ENCODE measurements at regions not wholly inside any gene's neighbourhood (a gene's known extent, or its start where the extent isn't known, plus 50 kb on each side); places are given as distances from the start of the nearest gene placed in this dataset.

- peak overlapping the region; percentile 66; the same call in 1 of the 2 replicates for H2AFZ ChIP-seq
- no peak overlapping the region for H3K4me3 ChIP-seq
- H3K9me2 ChIP-seq (ENCODE audit: insufficient read depth) = no peaks in the 10 kb centered on the region
- Mint-ChIP-seq H3K36me3 (ENCODE audit: low read depth) (no peaks in the 10 kb centered on the region; the same call in 2 of the 3 replicates), H3K4me3 (no peak overlapping the region), H3K27ac (no peak overlapping the region), H3K27me3 (ENCODE audit: insufficient read depth, low read depth, poor library complexity) (peaks cover 5% of the 10 kb centered on the region), H3K9me3 (no peaks in the 10 kb centered on the region; the same call in 2 of the 3 replicates), H3K4me1 (peaks cover 13% of the 10 kb centered on the region)
- DNase-seq (ENCODE audit: low spot score) = no peak
- no peak overlapping the region for H3K4me2 ChIP-seq
- no peaks in the 10 kb centered on the region for H3K36me3 ChIP-seq (ENCODE audit: insufficient read depth)
- H3K4me1 ChIP-seq (ENCODE audit: insufficient read depth) = peaks cover 3% of the 10 kb centered on the region; the same call in 1 of the 2 replicates
- ATAC-seq = no peak
- no peaks in the 10 kb centered on the region for H3F3A ChIP-seq (replicated peaks; ENCODE audit: low read depth)
- H3K79me2 ChIP-seq (replicated peaks; ENCODE audit: insufficient read depth) = no peaks in the 10 kb centered on the region
- H3K27me3 ChIP-seq (ENCODE audit: insufficient read depth) = no peaks in the 10 kb centered on the region
- no peaks in the 10 kb centered on the region for H4K20me1 ChIP-seq (replicated peaks; ENCODE audit: insufficient read depth)
- no peak overlapping the region for H3K27ac ChIP-seq (ENCODE audit: low read depth)
- TF ChIP-seq EZH2 (IDR thresholded peaks at IDR 0.05; ENCODE audit: low read depth, unreplicated experiment) (no peak), JUNB (IDR thresholded peaks at IDR 0.05; ENCODE audit: unreplicated experiment) (no peak), EZH2phosphoT487 (IDR thresholded peaks at IDR 0.05; ENCODE audit: unreplicated experiment) (no peak), NANOG (IDR thresholded peaks at IDR 0.05; ENCODE audit: borderline replicate concordance) (no peak), POLR2AphosphoS5 (IDR thresholded peaks at IDR 0.05; ENCODE audit: low read depth) (no peak), ZNF114 (CRISPR knock-in tag; IDR thresholded peaks at IDR 0.05) (no peak), REST (IDR thresholded peaks at IDR 0.05; ENCODE audit: unreplicated experiment) (no peak), CREB1 (CRISPR knock-in tag; IDR thresholded peaks at IDR 0.05; ENCODE audit: low read depth) (no peak), ZNF331 (CRISPR knock-in tag; IDR thresholded peaks at IDR 0.05; ENCODE audit: low read depth) (no peak), CTCF (conservative IDR thresholded peaks at IDR 0.05; ENCODE audit: low read depth in 2 of 2) (no peak), STAT1 (IDR thresholded peaks at IDR 0.05; ENCODE audit: unreplicated experiment) (no peak)
- TF ChIP-seq, protein P1, sequence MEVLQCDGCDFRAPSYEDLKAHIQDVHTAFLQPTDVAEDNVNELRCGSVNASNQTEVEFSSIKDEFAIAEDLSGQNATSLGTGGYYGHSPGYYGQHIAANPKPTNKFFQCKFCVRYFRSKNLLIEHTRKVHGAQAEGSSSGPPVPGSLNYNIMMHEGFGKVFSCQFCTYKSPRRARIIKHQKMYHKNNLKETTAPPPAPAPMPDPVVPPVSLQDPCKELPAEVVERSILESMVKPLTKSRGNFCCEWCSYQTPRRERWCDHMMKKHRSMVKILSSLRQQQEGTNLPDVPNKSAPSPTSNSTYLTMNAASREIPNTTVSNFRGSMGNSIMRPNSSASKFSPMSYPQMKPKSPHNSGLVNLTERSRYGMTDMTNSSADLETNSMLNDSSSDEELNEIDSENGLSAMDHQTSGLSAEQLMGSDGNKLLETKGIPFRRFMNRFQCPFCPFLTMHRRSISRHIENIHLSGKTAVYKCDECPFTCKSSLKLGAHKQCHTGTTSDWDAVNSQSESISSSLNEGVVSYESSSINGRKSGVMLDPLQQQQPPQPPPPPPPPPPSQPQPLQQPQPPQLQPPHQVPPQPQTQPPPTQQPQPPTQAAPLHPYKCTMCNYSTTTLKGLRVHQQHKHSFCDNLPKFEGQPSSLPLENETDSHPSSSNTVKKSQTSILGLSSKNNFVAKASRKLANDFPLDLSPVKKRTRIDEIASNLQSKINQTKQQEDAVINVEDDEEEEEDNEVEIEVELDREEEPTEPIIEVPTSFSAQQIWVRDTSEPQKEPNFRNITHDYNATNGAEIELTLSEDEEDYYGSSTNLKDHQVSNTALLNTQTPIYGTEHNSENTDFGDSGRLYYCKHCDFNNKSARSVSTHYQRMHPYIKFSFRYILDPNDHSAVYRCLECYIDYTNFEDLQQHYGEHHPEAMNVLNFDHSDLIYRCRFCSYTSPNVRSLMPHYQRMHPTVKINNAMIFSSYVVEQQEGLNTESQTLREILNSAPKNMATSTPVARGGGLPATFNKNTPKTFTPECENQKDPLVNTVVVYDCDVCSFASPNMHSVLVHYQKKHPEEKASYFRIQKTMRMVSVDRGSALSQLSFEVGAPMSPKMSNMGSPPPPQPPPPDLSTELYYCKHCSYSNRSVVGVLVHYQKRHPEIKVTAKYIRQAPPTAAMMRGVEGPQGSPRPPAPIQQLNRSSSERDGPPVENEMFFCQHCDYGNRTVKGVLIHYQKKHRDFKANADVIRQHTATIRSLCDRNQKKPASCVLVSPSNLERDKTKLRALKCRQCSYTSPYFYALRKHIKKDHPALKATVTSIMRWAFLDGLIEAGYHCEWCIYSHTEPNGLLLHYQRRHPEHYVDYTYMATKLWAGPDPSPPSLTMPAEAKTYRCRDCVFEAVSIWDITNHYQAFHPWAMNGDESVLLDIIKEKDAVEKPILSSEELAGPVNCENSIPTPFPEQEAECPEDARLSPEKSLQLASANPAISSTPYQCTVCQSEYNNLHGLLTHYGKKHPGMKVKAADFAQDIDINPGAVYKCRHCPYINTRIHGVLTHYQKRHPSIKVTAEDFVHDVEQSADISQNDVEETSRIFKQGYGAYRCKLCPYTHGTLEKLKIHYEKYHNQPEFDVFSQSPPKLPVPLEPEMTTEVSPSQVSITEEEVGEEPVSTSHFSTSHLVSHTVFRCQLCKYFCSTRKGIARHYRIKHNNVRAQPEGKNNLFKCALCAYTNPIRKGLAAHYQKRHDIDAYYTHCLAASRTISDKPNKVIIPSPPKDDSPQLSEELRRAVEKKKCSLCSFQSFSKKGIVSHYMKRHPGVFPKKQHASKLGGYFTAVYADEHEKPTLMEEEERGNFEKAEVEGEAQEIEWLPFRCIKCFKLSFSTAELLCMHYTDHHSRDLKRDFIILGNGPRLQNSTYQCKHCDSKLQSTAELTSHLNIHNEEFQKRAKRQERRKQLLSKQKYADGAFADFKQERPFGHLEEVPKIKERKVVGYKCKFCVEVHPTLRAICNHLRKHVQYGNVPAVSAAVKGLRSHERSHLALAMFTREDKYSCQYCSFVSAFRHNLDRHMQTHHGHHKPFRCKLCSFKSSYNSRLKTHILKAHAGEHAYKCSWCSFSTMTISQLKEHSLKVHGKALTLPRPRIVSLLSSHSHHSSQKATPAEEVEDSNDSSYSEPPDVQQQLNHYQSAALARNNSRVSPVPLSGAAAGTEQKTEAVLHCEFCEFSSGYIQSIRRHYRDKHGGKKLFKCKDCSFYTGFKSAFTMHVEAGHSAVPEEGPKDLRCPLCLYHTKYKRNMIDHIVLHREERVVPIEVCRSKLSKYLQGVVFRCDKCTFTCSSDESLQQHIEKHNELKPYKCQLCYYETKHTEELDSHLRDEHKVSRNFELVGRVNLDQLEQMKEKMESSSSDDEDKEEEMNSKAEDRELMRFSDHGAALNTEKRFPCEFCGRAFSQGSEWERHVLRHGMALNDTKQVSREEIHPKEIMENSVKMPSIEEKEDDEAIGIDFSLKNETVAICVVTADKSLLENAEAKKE (CRISPR knock-in tag; IDR thresholded peaks at IDR 0.05) = no peak
- TF ChIP-seq, protein P2, sequence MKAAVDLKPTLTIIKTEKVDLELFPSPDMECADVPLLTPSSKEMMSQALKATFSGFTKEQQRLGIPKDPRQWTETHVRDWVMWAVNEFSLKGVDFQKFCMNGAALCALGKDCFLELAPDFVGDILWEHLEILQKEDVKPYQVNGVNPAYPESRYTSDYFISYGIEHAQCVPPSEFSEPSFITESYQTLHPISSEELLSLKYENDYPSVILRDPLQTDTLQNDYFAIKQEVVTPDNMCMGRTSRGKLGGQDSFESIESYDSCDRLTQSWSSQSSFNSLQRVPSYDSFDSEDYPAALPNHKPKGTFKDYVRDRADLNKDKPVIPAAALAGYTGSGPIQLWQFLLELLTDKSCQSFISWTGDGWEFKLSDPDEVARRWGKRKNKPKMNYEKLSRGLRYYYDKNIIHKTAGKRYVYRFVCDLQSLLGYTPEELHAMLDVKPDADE (IDR thresholded peaks at IDR 0.05) = no peak
Observed at GRCh38 chr5:3300726-3301125, 294.9 kb upstream of the IRX1 start.
